HepG2 (cell line): ENCODE measurements at regions not wholly inside any gene's neighbourhood (a gene's known extent, or its start where the extent isn't known, plus 50 kb on each side); places are given as distances from the start of the nearest gene placed in this dataset.

Experiments used
- NKX3-1 ChIP-seq: sonication (generic); formaldehyde crosslinking; IDR thresholded peaks from 2 replicates; pipeline ENCODE4 v1.5.0; 2020; ENCODE audit warnings: missing genetic modification reagents
- PCBP1 ChIP-seq: fragments of 200-400 bp; formaldehyde crosslinking; IDR thresholded peaks from 2 replicates; pipeline ENCODE4 v1.6.1; 2017; ENCODE audit warnings: mild to moderate bottlenecking, low read depth, low read length, borderline replicate concordance
- ZEB1 ChIP-seq: IDR thresholded peaks from 2 replicates; pipeline ENCODE4 v1.6.1; 2012; ENCODE audit warnings: mild to moderate bottlenecking, low read depth, inconsistent platforms; ENCODE audit not compliant: insufficient replicate concordance
- ZNF546 ChIP-seq: sonication (generic); formaldehyde crosslinking; conservative IDR thresholded peaks from 2 replicates; pipeline ENCODE4 v1.8.1; 2023; ENCODE audit warnings: mild to moderate bottlenecking, missing genetic modification reagents
- TF ChIP-seq, protein P1 (sequence below): IDR thresholded peaks from 2 replicates; pipeline ENCODE4 v1.6.1; 2016; ENCODE audit warnings: missing biosample characterization, missing genetic modification reagents, low read depth

GRCh38 chr9:134591573-134591981, 50.0 kb upstream of the COL5A1 start (continued):
- TF ChIP-seq ZEB1 (no peak), ZNF546 (CRISPR knock-in tag) (no peak), PCBP1 (no peak), NKX3-1 (CRISPR knock-in tag) (no peak)
- TF ChIP-seq, protein P1, sequence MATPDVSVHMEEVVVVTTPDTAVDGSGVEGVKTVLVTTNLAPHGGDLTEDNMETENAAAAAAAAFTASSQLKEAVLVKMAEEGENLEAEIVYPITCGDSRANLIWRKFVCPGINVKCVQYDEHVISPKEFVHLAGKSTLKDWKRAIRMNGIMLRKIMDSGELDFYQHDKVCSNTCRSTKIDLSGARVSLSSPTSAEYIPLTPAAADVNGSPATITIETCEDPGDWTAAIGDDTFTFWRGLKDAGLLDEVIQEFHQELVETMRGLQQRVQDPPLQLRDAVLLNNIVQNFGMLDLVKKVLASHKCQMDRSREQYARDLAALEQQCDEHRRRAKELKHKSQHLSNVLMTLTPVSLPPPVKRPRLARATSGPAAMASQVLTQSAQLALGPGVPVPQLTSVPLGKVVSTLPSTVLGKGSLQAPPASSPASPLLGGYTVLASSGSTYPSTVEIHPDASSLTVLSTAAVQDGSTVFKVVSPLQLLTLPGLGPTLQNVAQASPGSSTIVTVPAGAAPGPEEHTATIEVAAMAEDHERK (CRISPR knock-in tag) = no peak
